ENCODE measurements at regions not wholly inside any gene's neighbourhood (a gene's known extent, or its start where the extent isn't known, plus 50 kb on each side); places are given as distances from the start of the nearest gene placed in this dataset.

- no peaks in the 10 kb centered on the region for H3K9me3 ChIP-seq
- no peaks in the 10 kb centered on the region for H3K4me1 ChIP-seq
- H3K4me3 ChIP-seq: no peak overlapping the region
- WGBS (ENCODE audit: missing lambda C conversion rate): 66% methylated on average over 12 of the region's 12 CpGs
- TF ChIP-seq POLR2AphosphoS2 (conservative IDR thresholded peaks at IDR 0.05; ENCODE audit: low read length) (no peak), GATA3 (IDR thresholded peaks at IDR 0.05; ENCODE audit: borderline replicate concordance) (no peak), CBX2 (IDR thresholded peaks at IDR 0.05; ENCODE audit: borderline replicate concordance, low read depth) (no peak), EHMT2 (IDR thresholded peaks at IDR 0.05; ENCODE audit: low read depth) (no peak), MYC (IDR thresholded peaks at IDR 0.05; ENCODE audit: borderline replicate concordance, low read length) (no peak), EHF (CRISPR knock-in tag; IDR thresholded peaks at IDR 0.05) (no peak), ESRRA (IDR thresholded peaks at IDR 0.05; ENCODE audit: borderline replicate concordance, low read length) (no peak), ZSCAN20 (CRISPR knock-in tag; IDR thresholded peaks at IDR 0.05) (no peak)
- DNase-seq (ENCODE audit: low read depth in 1 of 2, low spot score in 1 of 2) (no peak), ATAC-seq (no peak), FAIRE-seq (no peak)
- POLR2A ChIA-PET: no interaction called here
- CTCF ChIA-PET: no interaction called here
- no peak overlapping the region for H3K27ac ChIP-seq
- H3K4me2 ChIP-seq: no peak overlapping the region
These were observed 50.5 kb upstream of the IRS2 start for GRCh38 chr13:109836629-109837607.

All from A549 (cell line).